Upper lobe of left lung (tissue), 6 donors: ENCODE measurements at regions not wholly inside any gene's neighbourhood (a gene's known extent, or its start where the extent isn't known, plus 50 kb on each side); places are given as distances from the start of the nearest gene placed in this dataset.
"Not testable (repeated sequence)": the region's sequence is repeated elsewhere in the genome, so short reads cannot be mapped to it uniquely, and the experiment has no call there.

Source experiments
- ATAC-seq, 2 donors: fragments of 200-7000 bp; cut with Tn5 transposase; one replicate each; pipeline ENCODE4 v1.9.1; 2022; ENCODE audit warnings: mild to moderate bottlenecking in 2 of 2, moderate library complexity in 2 of 2; ENCODE audit not compliant: low FRiP score in 2 of 2
- DNase-seq, 2 donors: peaks; one replicate each; pipeline ENCODE4 v3.0.0-alpha.2; 2019 to 2020
- H3K27ac ChIP-seq, 4 donors: fragments of 200-600 bp; sonication (generic); one replicate each; pipeline ENCODE4 v1.5.1; 2016 to 2019
- H3K27me3 ChIP-seq, 4 donors: fragments of 200-600 bp; sonication (generic); one replicate each; pipeline ENCODE4 v1.5.1; 2017 to 2019
- H3K36me3 ChIP-seq, 4 donors: fragments of 200-600 bp; sonication (generic); one replicate each; pipeline ENCODE4 v1.5.1; 2016 to 2019
- H3K4me1 ChIP-seq, 4 donors: fragments of 200-600 bp; sonication (generic); one replicate each; pipeline ENCODE4 v1.5.1; 2018 to 2019
- H3K4me3 ChIP-seq, 4 donors: fragments of 200-600 bp; sonication (generic); one replicate each; pipeline ENCODE4 v1.5.1; 2017 to 2019; ENCODE audit warnings: mild to moderate bottlenecking in 2 of 4, moderate library complexity in 1 of 4
- H3K9me3 ChIP-seq, 4 donors: fragments of 200-600 bp; sonication (generic); one replicate each; pipeline ENCODE4 v1.5.1; 2018 to 2019
- EP300 ChIP-seq, 4 donors: sonication (generic); formaldehyde crosslinking; IDR thresholded peaks; one replicate each; pipeline ENCODE4 v1.5.1; 2017; ENCODE audit warnings: antibody characterized with exemption in 4 of 4, control low read depth in 2 of 4
- POLR2A ChIP-seq, 4 donors: fragments of 450-650 bp; IDR thresholded peaks; one replicate each; pipeline ENCODE4 v1.5.1; 2016 to 2017; ENCODE audit warnings: antibody characterized with exemption in 4 of 4, mild to moderate bottlenecking in 2 of 4
- POLR2AphosphoS5 ChIP-seq, 2 donors: sonication (generic); formaldehyde crosslinking; IDR thresholded peaks; one replicate each; pipeline ENCODE4 v1.5.1; 2017; ENCODE audit warnings: antibody characterized with exemption in 2 of 2
- WGBS, 2 donors: methylation state at CpG; one replicate each; pipeline ENCODE4 v1.1.5; 2017 to 2018; 5-methylcytosine and 5-hydroxymethylcytosine counted together
- TF ChIP-seq, protein P1 (sequence below), 6 experiments: fragments of 450-650 bp in 4 of 6; fragments of 200-600 bp in 2 of 6; sonication (generic) in 2 of 6; IDR thresholded peaks; one replicate each; pipeline ENCODE4 v1.5.1; 2016 to 2019; ENCODE audit warnings: antibody characterized with exemption in 6 of 6
- donor health status: DM: no; HTN: no; CAD: no; lungs with moderate emphysema.
- donor health status: DM: no; HTN: yes; CAD: no; lungs with severe emphysema.

DNA sequence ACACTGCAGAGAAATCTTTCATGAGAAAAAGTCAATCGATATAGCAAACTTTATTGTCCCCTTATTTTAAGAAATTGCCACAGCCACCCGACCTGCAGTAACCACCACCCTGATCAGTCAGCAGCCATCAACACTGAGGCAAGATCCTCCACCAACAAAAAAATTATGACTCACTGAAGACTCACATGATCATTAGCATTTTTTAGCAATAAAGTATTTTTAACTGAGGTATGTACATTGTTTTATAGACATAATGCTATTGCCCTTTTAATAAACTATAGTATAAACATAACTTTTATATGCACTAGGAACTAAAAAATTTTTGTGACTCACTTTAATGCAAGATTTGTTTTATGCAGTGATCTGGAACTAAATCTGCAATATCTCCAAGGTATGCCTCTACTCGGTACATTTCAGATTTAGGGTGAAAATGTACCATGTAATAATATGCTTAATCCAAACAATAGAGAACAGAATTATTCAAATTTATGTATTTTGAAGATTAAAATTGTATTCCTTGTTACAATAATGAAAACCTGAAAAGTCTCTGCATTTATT, 79.2 kb upstream of the CEP126 start:
- no peaks in the 10 kb centered on the region for H3K27me3 ChIP-seq
- DNase-seq = no peak
- H3K36me3 ChIP-seq = no peaks in the 10 kb centered on the region
- no peak for ATAC-seq
- no peak overlapping the region for H3K27ac ChIP-seq
- H3K4me1 ChIP-seq = no peaks in the 10 kb centered on the region
- no peaks in the 10 kb centered on the region for H3K9me3 ChIP-seq
- no peak overlapping the region for H3K4me3 ChIP-seq
- TF ChIP-seq, protein P1, sequence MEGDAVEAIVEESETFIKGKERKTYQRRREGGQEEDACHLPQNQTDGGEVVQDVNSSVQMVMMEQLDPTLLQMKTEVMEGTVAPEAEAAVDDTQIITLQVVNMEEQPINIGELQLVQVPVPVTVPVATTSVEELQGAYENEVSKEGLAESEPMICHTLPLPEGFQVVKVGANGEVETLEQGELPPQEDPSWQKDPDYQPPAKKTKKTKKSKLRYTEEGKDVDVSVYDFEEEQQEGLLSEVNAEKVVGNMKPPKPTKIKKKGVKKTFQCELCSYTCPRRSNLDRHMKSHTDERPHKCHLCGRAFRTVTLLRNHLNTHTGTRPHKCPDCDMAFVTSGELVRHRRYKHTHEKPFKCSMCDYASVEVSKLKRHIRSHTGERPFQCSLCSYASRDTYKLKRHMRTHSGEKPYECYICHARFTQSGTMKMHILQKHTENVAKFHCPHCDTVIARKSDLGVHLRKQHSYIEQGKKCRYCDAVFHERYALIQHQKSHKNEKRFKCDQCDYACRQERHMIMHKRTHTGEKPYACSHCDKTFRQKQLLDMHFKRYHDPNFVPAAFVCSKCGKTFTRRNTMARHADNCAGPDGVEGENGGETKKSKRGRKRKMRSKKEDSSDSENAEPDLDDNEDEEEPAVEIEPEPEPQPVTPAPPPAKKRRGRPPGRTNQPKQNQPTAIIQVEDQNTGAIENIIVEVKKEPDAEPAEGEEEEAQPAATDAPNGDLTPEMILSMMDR (IDR thresholded peaks at IDR 0.05) = no peak
- TF ChIP-seq EP300 (IDR thresholded peaks at IDR 0.05) (no peak), POLR2AphosphoS5 (IDR thresholded peaks at IDR 0.05) (no peak), POLR2A (IDR thresholded peaks at IDR 0.05) (no peak)
- 74 to 85% methylated on average over 3 of the region's 3 CpGs for WGBS, 2 donors

DNA sequence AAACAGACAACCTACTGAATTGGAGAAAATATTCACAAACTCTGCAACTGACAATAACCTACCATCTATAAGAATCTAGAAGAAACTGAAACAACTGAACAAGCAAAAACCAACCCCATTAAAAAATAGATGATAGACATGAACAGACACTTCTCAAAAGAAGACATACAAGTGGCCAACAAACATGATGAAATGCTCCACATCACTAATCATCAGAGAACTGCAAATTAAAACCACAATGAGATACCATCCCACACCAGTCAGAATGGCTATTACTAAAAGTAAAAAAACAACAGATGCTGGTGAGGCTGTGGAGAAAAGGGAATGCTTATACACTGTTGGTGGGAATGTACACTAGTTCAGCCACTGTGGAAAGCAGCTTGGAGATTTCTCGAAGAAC, 84.3 kb upstream of the CEP126 start:
- not testable (repeated sequence) for H3K27ac ChIP-seq, DNase-seq, ATAC-seq, H3K4me3 ChIP-seq, H3K27me3 ChIP-seq, H3K36me3 ChIP-seq, H3K4me1 ChIP-seq, H3K9me3 ChIP-seq
- WGBS, 2 donors = 82 to 88% methylated on average over 1 of the region's 1 CpG

DNA sequence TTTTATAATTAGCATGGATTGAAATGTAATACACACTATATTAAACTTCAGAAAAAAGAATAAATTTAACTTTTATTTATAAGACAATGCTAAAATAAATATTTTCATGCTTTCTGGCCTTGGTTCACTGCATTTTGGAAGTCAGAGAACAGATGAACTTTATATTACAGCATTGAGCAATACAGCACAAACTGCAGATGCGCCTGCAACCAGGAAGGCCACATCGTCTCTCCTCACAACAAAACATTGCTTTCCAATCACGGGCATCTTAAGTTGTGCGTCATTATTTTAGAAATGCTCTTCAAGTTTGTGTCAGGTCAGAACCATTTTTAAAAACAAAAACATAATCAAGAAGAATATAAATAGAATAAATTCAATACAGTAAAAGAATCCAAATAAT, 89.3 kb upstream of the CEP126 start:
- no peaks in the 10 kb centered on the region for H3K4me1 ChIP-seq
- H3K36me3 ChIP-seq = no peaks in the 10 kb centered on the region
- ATAC-seq (no peak), DNase-seq (no peak)
- no peak overlapping the region for H3K4me3 ChIP-seq
- TF ChIP-seq EP300 (IDR thresholded peaks at IDR 0.05) = no peak
- TF ChIP-seq, protein P1 (IDR thresholded peaks at IDR 0.05) = no peak
- TF ChIP-seq POLR2AphosphoS5 (IDR thresholded peaks at IDR 0.05) = no peak
- TF ChIP-seq POLR2A (IDR thresholded peaks at IDR 0.05) = no peak
- no peaks in the 10 kb centered on the region for H3K9me3 ChIP-seq
- whole genome bisulfite sequencing, 2 donors = 76 to 92% methylated on average over 4 of the region's 4 CpGs
- H3K27me3 ChIP-seq = no peaks in the 10 kb centered on the region
- no peak overlapping the region for H3K27ac ChIP-seq

DNA sequence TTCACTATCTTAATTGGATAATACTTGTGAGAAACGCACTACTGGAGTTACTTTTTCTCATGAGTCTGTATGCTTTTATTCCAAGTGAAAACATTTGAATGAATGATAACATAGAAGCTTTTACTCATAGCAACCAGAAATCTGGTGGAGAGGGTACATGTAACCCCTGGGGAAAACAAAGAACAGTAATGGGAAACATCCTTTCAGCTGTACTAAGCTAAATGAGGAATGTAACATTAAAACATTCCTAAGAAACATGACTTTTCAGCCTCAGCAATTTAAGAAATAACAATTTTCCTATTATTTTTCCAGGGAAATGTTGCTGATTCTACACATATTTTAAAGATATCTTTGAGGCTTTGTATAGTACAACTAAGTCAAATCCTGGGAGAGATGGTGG, 97.2 kb upstream of the CEP126 start:
- WGBS, 2 donors = 0 to 88% methylated on average over 1 of the region's 1 CpG
- H3K4me3 ChIP-seq = no peak overlapping the region
- no peaks in the 10 kb centered on the region for H3K4me1 ChIP-seq
- no peak for TF ChIP-seq POLR2AphosphoS5 (IDR thresholded peaks at IDR 0.05)
- TF ChIP-seq POLR2A (IDR thresholded peaks at IDR 0.05) = no peak
- TF ChIP-seq, protein P1 (IDR thresholded peaks at IDR 0.05) = no peak
- no peak for TF ChIP-seq EP300 (IDR thresholded peaks at IDR 0.05)
- no peaks in the 10 kb centered on the region for H3K36me3 ChIP-seq
- ATAC-seq (no peak), DNase-seq (no peak)
- H3K9me3 ChIP-seq = no peaks in the 10 kb centered on the region
- H3K27ac ChIP-seq = no peak overlapping the region
- H3K27me3 ChIP-seq = no peaks in the 10 kb centered on the region

DNA sequence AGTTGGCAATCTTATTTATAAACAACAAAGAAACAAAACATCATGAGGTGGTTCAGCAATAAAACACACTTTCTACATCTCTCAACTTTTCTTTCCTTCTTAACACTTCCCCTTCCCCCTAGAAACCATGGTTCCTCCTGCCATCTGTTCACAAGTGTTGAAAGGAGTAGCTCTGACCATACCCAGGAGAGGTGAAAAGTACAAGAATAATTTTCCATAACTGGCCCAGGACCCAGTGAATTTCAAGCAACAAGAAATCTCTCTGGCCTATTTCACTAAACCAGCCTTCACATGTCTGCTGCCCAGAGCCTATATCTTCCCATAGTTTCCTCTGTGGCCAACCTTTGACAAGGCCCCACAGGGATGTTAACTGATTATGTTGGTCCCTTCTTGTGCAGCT, 98.2 kb upstream of the CEP126 start:
- ATAC-seq = no peak
- Histone ChIP-seq H3K4me1 (no peaks in the 10 kb centered on the region), H3K27ac (no peak overlapping the region), H3K4me3 (no peak overlapping the region), H3K36me3 (no peaks in the 10 kb centered on the region), H3K9me3 (no peaks in the 10 kb centered on the region), H3K27me3 (no peaks in the 10 kb centered on the region)
- TF ChIP-seq, protein P1 (IDR thresholded peaks at IDR 0.05) = no peak
- TF ChIP-seq POLR2AphosphoS5 (IDR thresholded peaks at IDR 0.05) = no peak
- no peak for TF ChIP-seq POLR2A (IDR thresholded peaks at IDR 0.05)
- TF ChIP-seq EP300 (IDR thresholded peaks at IDR 0.05) = no peak
- DNase-seq = no peak
